GM18505 (cell line): ENCODE measurements at regions not wholly inside any gene's neighbourhood (a gene's known extent, or its start where the extent isn't known, plus 50 kb on each side); places are given as distances from the start of the nearest gene placed in this dataset.

ENCODE experiments used
- ATAC-seq: cut with Tn5 transposase; IDR thresholded peaks from one replicate; pipeline ENCODE4 v1.9.1; 2021; ENCODE audit not compliant: unreplicated experiment
- POLR2A ChIP-seq: IDR thresholded peaks from 4 replicates; pipeline ENCODE4 v1.6.1; 2011; ENCODE audit warnings: borderline replicate concordance; ENCODE audit not compliant: insufficient read depth, insufficient read length; ENCODE audit errors: extremely low read depth

DNA sequence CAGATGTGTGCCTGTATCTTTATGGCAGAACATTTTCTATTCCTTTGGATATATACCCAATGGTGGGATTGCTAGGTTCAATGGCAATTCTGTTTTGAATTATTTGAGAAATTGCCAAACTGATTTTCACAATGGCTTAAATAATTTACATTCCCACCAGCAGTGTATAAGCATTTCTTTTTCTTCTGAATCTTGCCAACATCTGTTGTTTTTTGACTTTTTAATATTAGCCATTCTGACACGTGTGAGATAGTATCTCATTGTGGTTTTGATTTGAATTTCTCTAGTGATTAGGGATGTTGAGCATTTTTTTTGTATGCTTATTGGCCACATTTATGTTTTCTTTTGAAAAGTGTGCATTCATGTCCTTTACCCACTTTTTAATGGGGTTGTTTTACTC lies 864.3 kb upstream of the ADAMTS5 start:
- TF ChIP-seq POLR2A: no peak
- no peak for ATAC-seq

DNA sequence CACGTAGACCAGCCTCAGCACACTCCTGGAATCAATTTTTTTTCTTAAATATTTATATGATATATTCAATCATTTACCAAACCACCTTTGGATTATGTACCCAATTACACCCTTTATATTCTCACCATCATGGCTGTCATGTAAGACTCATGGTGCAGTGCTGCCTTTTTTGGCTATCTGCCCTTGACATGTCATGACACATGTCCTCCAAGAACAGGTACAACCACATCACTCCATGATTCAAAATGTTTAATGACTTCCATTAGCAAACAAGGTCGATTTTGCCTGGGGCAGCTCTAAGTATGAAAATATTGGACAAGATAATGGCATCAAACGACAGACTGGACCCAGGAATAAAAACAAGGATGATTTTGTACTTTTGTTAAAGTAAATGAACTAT lies 861.1 kb upstream of the ADAMTS5 start:
- ATAC-seq: no peak
- TF ChIP-seq POLR2A: no peak

DNA sequence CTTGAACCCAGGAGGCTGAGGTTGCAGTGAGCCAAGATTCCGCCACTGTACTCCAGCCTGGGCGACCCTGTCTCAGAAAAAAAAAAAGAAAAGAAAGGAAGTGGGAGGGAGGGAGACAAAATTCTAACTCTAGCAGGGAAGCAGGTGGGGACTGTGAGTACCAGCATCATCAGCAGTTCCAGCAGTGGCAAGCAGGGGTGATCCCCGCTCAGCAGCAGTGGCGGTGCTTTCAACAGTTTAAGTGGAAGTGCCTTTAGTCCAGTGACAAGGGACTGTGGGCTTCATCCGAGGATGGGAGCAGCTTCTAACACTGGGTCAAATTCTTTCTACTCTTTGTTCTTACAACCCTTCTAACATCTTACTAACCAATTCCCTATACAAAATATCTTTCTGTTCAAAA lies 858.1 kb upstream of the ADAMTS5 start:
- no peak for TF ChIP-seq POLR2A
- ATAC-seq: no peak

DNA sequence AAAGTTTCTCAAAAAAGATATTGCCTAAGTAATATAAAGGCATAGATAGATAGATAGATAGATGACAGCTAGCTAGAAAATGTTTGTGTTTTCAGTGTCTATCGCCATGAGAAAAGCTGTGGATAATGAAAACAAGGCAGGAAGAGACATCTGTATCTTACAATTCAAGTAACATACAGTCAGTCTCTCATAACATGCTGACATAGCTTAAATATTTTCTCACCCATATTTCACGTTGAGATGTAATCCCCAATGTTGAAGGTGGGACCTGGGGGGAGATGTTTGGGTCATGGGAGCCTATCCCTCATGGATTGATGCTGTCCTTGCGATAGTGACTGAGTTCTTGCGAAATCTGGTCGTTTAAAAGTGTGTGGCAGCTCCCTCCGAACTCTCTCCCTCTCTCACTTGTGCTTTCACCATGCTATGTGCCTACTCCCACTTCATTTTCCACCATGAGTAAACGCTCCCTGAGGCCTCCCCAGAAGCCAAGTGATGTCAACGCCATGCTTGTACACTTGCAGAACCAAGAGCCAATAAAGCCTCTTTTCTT lies 856.8 kb upstream of the ADAMTS5 start:
- no peak for TF ChIP-seq POLR2A
- no peak for ATAC-seq

DNA sequence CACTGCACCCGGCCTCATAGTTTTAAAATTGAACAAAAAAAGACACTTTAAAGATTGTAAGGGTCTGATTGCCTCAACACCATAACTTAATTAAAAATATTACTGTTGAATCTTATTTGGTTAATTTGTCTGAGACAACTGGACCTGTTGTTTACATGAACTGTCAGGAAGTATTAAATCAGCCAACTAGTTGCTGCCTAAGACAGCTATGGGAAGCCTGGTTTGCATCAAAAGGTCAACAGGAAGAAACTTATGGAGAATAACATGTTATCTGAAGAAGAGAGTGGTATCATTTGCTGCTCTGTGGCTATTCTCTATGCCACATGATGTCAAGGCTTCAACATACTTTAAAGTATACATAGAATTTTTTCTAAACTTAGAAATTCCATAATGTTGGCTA lies 853.5 kb upstream of the ADAMTS5 start:
- no peak for TF ChIP-seq POLR2A
- no peak for ATAC-seq

- no peak for TF ChIP-seq POLR2A
- ATAC-seq: no peak
Measured at GRCh38 chr21:27819299-27819698, 852.4 kb upstream of the ADAMTS5 start.

- ATAC-seq: no peak
- no peak for TF ChIP-seq POLR2A
Measured at GRCh38 chr21:27818847-27819246, 852.0 kb upstream of the ADAMTS5 start.

DNA sequence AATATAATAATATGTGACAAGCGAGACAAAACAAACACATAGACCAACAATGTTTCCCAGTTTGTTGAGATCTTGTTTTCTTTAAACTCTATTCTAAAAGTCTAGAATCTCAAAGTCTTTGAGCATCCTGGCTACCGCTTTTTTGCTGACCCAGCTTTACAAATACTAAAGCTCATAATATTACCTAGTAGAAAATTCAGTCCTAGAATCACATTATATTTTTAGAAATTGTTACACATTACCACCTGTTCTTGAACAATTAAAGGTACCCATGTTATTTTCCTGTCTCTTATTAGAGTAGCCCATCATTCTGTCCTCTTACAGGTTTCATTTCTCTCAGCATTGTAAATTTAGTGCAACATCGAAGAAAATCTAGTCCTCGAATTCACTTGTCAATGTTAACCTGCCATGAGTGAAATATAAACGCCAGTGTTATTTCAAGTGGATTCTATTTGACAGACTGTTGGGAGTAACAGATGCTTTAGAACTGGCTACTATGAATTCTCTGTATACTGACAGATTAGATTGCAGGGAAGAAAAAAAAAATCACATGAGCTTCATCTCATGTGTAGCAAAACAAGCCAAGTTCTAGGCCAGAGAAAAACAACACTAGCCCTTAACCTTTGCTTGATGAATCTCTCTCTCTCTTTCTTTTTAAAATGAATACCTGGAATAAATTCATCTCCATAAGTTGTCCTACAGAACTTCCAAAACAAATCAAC lies 851.2 kb upstream of the ADAMTS5 start:
- TF ChIP-seq POLR2A: no peak
- ATAC-seq: no peak

DNA sequence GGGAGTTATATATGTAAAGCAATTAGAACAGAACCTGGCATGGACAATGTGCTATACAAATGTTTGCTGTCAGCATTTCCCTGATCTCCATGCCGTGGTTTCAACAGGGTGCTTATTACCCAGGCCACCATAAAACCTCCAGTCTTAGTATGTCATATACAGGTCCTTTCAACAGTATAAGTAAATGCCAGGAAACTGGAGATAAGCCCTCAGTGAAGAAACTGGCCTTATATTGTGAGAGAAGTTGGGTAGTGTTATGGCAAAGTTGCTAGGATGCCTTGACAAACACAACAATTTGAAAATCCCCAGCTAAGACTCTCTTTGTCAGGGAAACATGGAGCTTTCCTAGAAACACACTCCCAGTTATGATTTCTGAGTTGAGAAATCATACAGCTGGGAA lies 850.2 kb upstream of the ADAMTS5 start:
- ATAC-seq: no peak
- TF ChIP-seq POLR2A: no peak

GRCh38 chr21:27816301-27816700 lies 849.4 kb upstream of the ADAMTS5 start:
- no peak for TF ChIP-seq POLR2A
- ATAC-seq: no peak

GRCh38 chr21:27814226-27814625 lies 847.3 kb upstream of the ADAMTS5 start:
- ATAC-seq: no peak
- no peak for TF ChIP-seq POLR2A

GRCh38 chr21:27813750-27814149 lies 846.9 kb upstream of the ADAMTS5 start:
- no peak for ATAC-seq
- TF ChIP-seq POLR2A: no peak

DNA sequence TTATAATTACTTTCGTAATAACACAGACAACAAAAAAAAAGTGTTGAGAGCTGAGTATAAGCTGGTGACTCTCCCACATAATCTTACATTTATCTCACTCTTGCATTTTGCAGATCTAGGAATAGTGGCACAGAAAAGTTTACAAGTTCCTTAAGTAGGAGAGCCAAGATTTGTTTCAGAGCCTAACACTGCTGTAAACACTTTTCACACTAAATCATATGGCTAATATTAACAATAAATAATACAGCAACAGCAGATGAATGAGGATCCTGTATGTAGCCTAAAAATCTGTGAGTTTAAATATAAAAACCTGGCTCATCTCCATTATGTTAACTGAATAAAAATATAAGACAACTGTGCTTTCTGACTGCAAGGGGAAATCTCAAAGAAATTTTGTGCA lies 846.5 kb upstream of the ADAMTS5 start:
- TF ChIP-seq POLR2A: no peak
- ATAC-seq: no peak

GRCh38 chr21:27812279-27812678 lies 845.4 kb upstream of the ADAMTS5 start:
- no peak for ATAC-seq
- no peak for TF ChIP-seq POLR2A
